Spleen (tissue), 7 donors: ENCODE measurements at regions not wholly inside any gene's neighbourhood (a gene's known extent, or its start where the extent isn't known, plus 50 kb on each side); places are given as distances from the start of the nearest gene placed in this dataset.
"Not testable (repeated sequence)": the region's sequence is repeated elsewhere in the genome, so short reads cannot be mapped to it uniquely, and the experiment has no call there.

Experiments used
- POLR2AphosphoS5 ChIP-seq, 3 donors: sonication (generic); formaldehyde crosslinking; IDR thresholded peaks; one replicate each; pipeline ENCODE4 v1.5.1; 2017; ENCODE audit warnings: antibody characterized with exemption in 3 of 3
- TF ChIP-seq, protein P1 (sequence below), 11 experiments: fragments of 200-600 bp in 7 of 11; fragments of 450-650 bp in 4 of 11; sonication (generic) in 4 of 11; IDR thresholded peaks in 8 of 11; conservative IDR thresholded peaks in 3 of 11; 1 replicate in 7 of 11; 2 replicates in 4 of 11; pipeline versions ENCODE4 v1.4.0 to v1.8.0; 2016 to 2021; ENCODE audit warnings: antibody characterized with exemption in 11 of 11, inconsistent platforms in 4 of 11, mild to moderate bottlenecking in 1 of 11
- donor health status: DM: no; HTN: no; CAD: no; lungs with moderate emphysema.
- donor health status: DM: no; HTN: no; CAD: no.
- donor health status: DM: no; HTN: no; CAD: no.

DNA sequence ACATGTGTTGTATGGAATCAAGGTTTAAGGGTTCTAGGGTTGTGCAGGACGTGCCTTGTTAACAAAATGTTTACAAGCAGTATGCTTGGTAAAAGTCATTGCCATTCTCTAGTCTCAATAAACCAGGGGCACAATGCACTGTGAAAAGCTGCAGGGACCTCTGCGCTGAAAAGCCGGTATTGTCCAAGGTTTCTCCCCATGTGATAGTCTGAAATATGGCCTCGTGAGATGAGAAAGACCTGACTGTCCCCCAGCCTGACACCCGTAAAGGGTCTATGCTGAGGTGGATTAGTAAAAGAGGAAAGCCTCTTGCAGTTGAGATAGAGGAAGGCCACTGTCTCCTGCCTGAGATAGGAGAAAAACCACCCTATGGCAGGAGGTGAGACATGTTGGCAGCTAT, 537.5 kb downstream of the KCNJ18 start:
- TF ChIP-seq, protein P1, sequence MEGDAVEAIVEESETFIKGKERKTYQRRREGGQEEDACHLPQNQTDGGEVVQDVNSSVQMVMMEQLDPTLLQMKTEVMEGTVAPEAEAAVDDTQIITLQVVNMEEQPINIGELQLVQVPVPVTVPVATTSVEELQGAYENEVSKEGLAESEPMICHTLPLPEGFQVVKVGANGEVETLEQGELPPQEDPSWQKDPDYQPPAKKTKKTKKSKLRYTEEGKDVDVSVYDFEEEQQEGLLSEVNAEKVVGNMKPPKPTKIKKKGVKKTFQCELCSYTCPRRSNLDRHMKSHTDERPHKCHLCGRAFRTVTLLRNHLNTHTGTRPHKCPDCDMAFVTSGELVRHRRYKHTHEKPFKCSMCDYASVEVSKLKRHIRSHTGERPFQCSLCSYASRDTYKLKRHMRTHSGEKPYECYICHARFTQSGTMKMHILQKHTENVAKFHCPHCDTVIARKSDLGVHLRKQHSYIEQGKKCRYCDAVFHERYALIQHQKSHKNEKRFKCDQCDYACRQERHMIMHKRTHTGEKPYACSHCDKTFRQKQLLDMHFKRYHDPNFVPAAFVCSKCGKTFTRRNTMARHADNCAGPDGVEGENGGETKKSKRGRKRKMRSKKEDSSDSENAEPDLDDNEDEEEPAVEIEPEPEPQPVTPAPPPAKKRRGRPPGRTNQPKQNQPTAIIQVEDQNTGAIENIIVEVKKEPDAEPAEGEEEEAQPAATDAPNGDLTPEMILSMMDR (IDR thresholded peaks at IDR 0.05 in 8 of 11, conservative IDR thresholded peaks at IDR 0.05 in 3 of 11) = not testable (repeated sequence)
- TF ChIP-seq POLR2AphosphoS5 (IDR thresholded peaks at IDR 0.05) = not testable (repeated sequence)
